Bronchial epithelial cell (primary cell): ENCODE measurements at regions not wholly inside any gene's neighbourhood (a gene's known extent, or its start where the extent isn't known, plus 50 kb on each side); places are given as distances from the start of the nearest gene placed in this dataset.

Experiments
- DNase-seq: peaks from one replicate; pipeline ENCODE4 v3.0.0-alpha.2; 2010; ENCODE audit warnings: low read depth
- FAIRE-seq: peaks from 2 replicates; lab custom pipeline; 2011; peaks lifted over from hg19 to GRCh38; lab: Jason Lieb, UNC
- H3K27me3 ChIP-seq: 2 replicates; pipeline ENCODE4 v1.5.1; 2011; ENCODE audit warnings: low read length; ENCODE audit not compliant: control insufficient read depth, insufficient read depth
- H3K36me3 ChIP-seq: 2 replicates; pipeline ENCODE4 v1.5.1; 2011; ENCODE audit warnings: low read length; ENCODE audit not compliant: control insufficient read depth, insufficient read depth
- H3K4me3 ChIP-seq: 2 replicates; pipeline ENCODE4 v1.5.1; 2011; ENCODE audit warnings: mild to moderate bottlenecking, low read depth, low read length, control low read depth
- CTCF ChIP-seq: IDR thresholded peaks from 2 replicates; pipeline ENCODE4 v1.5.1; 2011; ENCODE audit warnings: mild to moderate bottlenecking, moderate library complexity, low read length, control low read depth, inconsistent platforms; ENCODE audit not compliant: insufficient read depth, severe bottlenecking

- Histone ChIP-seq H3K27me3 (no peaks in the 10 kb centered on the region), H3K36me3 (no peaks in the 10 kb centered on the region), H3K4me3 (no peak overlapping the region)
- FAIRE-seq (peak; percentile 7), DNase-seq (no peak)
- no peak for TF ChIP-seq CTCF
These were observed 363.7 kb upstream of the SOX9 start for GRCh38 chr17:71757156-71757555.

GRCh38 chr17:71757956-71758355 lies 362.9 kb upstream of the SOX9 start:
- Histone ChIP-seq H3K27me3 (no peaks in the 10 kb centered on the region), H3K36me3 (no peaks in the 10 kb centered on the region), H3K4me3 (no peak overlapping the region)
- no peak for DNase-seq
- TF ChIP-seq CTCF: no peak
- FAIRE-seq: no peak

GRCh38 chr17:71759422-71760060 lies 361.3 kb upstream of the SOX9 start:
- H3K27me3 ChIP-seq: no peaks in the 10 kb centered on the region
- TF ChIP-seq CTCF: no peak
- H3K4me3 ChIP-seq: no peak overlapping the region
- no peaks in the 10 kb centered on the region for H3K36me3 ChIP-seq
- no peak for FAIRE-seq
- DNase-seq: no peak

- Histone ChIP-seq H3K36me3 (no peaks in the 10 kb centered on the region), H3K27me3 (no peaks in the 10 kb centered on the region), H3K4me3 (no peak overlapping the region)
- peak; percentile 81 for DNase-seq
- TF ChIP-seq CTCF: peak; percentile 18
- FAIRE-seq: no peak
These were observed 360.6 kb upstream of the SOX9 start for GRCh38 chr17:71760062-71760720.

- Histone ChIP-seq H3K4me3 (no peak overlapping the region), H3K27me3 (no peaks in the 10 kb centered on the region), H3K36me3 (no peaks in the 10 kb centered on the region)
- DNase-seq (no peak), FAIRE-seq (no peak)
- TF ChIP-seq CTCF: no peak
These were observed 358.3 kb upstream of the SOX9 start for GRCh38 chr17:71762526-71762925.
